Endothelial cell of umbilical vein (primary cell): ENCODE measurements at regions not wholly inside any gene's neighbourhood (a gene's known extent, or its start where the extent isn't known, plus 50 kb on each side); places are given as distances from the start of the nearest gene placed in this dataset.

Source experiments
- BruUV-seq: library from RNA; stranded (reverse); fragments of 400-500 nt; replicated peaks from 2 replicates; lab custom pipeline; 2021; lab: Mats Ljungman, UMichigan
- CTCF ChIA-PET: fragments of 300-600, 350-600 bp; sonication (Branson Sonifier 250); formaldehyde crosslinking; loops from one replicate; lab custom pipeline; 2021; ENCODE audit warnings: antibody characterized with exemption, inconsistent platforms; lab: Charles Lee
- POLR2A ChIA-PET: fragments of 300-600, 350-600 bp; sonication (Branson Sonifier 250); formaldehyde crosslinking; loops from one replicate; lab custom pipeline; 2021; ENCODE audit warnings: antibody characterized with exemption, inconsistent platforms; lab: Charles Lee
- DNase-seq: peaks from one replicate; pipeline ENCODE4 v3.0.0-alpha.2; 2011; ENCODE audit warnings: low read depth, low spot score
- FAIRE-seq: peaks from 2 replicates; lab custom pipeline; 2011; peaks lifted over from hg19 to GRCh38; lab: Jason Lieb, UNC
- H2AFZ ChIP-seq: 2 replicates; pipeline ENCODE4 v1.6.0; 2012; ENCODE audit warnings: low read depth, low read length, control low read depth, inconsistent platforms
- H3K27ac ChIP-seq: 2 replicates; pipeline ENCODE4 v1.5.1; 2011; ENCODE audit warnings: low read depth, mild to moderate bottlenecking, control low read depth, low read length, moderate library complexity; ENCODE audit not compliant: insufficient read depth
- H3K27me3 ChIP-seq, 2 experiments: 2 replicates each; pipeline versions ENCODE4 v1.6.0 to v1.6.1; 2011; ENCODE audit warnings: low read length in 2 of 2, mixed read lengths in 1 of 2; ENCODE audit not compliant: control insufficient read depth in 2 of 2, insufficient read depth in 2 of 2
- H3K36me3 ChIP-seq, 2 experiments: 2 replicates in 1 of 2; 3 replicates in 1 of 2; pipeline ENCODE4 v1.5.1; 2011; ENCODE audit warnings: low read length in 2 of 2, mild to moderate bottlenecking in 1 of 2, moderate library complexity in 1 of 2; ENCODE audit not compliant: control insufficient read depth in 2 of 2, insufficient read depth in 2 of 2; ENCODE audit errors: extremely low read depth in 1 of 2
- H3K4me1 ChIP-seq: 3 replicates; pipeline ENCODE4 v1.5.1; 2011; ENCODE audit warnings: mild to moderate bottlenecking, low read length; ENCODE audit not compliant: control insufficient read depth, insufficient read depth; ENCODE audit errors: extremely low read depth
- H3K4me2 ChIP-seq: 2 replicates; pipeline ENCODE4 v1.6.1; 2011; ENCODE audit warnings: low read length, control low read depth, mixed read lengths; ENCODE audit not compliant: insufficient read depth
- H3K4me3 ChIP-seq, 3 experiments: fragments of 200-600 bp in 1 of 3; sonication (generic), shearing (Covaris generic) in 1 of 3; replicated peaks in 1 of 3; 2 replicates each; pipeline ENCODE4 v1.5.1; 2011 to 2016; ENCODE audit warnings: control low read depth in 3 of 3, low read length in 3 of 3, mild to moderate bottlenecking in 2 of 3, inconsistent platforms in 1 of 3, low read depth in 1 of 3, moderate library complexity in 1 of 3; ENCODE audit not compliant: insufficient read depth in 1 of 3
- H3K79me2 ChIP-seq: 2 replicates; pipeline ENCODE4 v1.6.0; 2012; ENCODE audit warnings: low read length, inconsistent platforms; ENCODE audit not compliant: control insufficient read depth, insufficient read depth
- H3K9ac ChIP-seq: replicated peaks from 2 replicates; pipeline ENCODE3; 2011; ENCODE audit warnings: low read length, control low read depth; ENCODE audit not compliant: insufficient read depth; ENCODE audit errors: extremely low read depth
- H3K9me1 ChIP-seq: replicated peaks from 3 replicates; pipeline ENCODE4 v1.6.0; 2011; ENCODE audit warnings: mild to moderate bottlenecking, low read length; ENCODE audit not compliant: control insufficient read depth, insufficient read depth; ENCODE audit errors: extremely low read depth
- H3K9me3 ChIP-seq: replicated peaks from 2 replicates; pipeline ENCODE4 v1.5.1; 2012; ENCODE audit warnings: low read length, inconsistent platforms; ENCODE audit not compliant: control insufficient read depth, insufficient read depth
- H4K20me1 ChIP-seq: replicated peaks from 2 replicates; pipeline ENCODE3; 2011; ENCODE audit warnings: mild to moderate bottlenecking, low read length; ENCODE audit not compliant: control insufficient read depth, insufficient read depth; ENCODE audit errors: extremely low read depth
- CTCF ChIP-seq, 2 donors: IDR thresholded peaks; 1 replicate in 1 of 2; 2 replicates in 1 of 2; pipeline ENCODE4 v1.5.1; 2011; ENCODE audit warnings: low read length in 2 of 2, mild to moderate bottlenecking in 2 of 2, moderate library complexity in 2 of 2, control low read depth in 1 of 2, inconsistent platforms in 1 of 2, low read depth in 1 of 2; ENCODE audit not compliant: insufficient read depth in 1 of 2; ENCODE audit errors: extremely low read depth in 1 of 2
- EZH2 ChIP-seq: IDR thresholded peaks from 2 replicates; pipeline ENCODE4 v1.6.1; 2012; ENCODE audit warnings: borderline replicate concordance, low read depth, mild to moderate bottlenecking, moderate library complexity, low read length, inconsistent platforms; ENCODE audit not compliant: severe bottlenecking
- GATA2 ChIP-seq: IDR thresholded peaks from 2 replicates; pipeline ENCODE4 v1.7.0; 2011; ENCODE audit warnings: low read depth, mild to moderate bottlenecking, moderate library complexity, mixed read lengths, low read length; ENCODE audit not compliant: insufficient read length, insufficient read depth
- JUN ChIP-seq: IDR thresholded peaks from 2 replicates; pipeline ENCODE4 v1.6.1; 2011; ENCODE audit warnings: borderline replicate concordance, low read depth; ENCODE audit not compliant: insufficient read length, insufficient read depth
- MAX ChIP-seq: IDR thresholded peaks from 2 replicates; pipeline ENCODE4 v1.6.1; 2011; ENCODE audit not compliant: insufficient read depth, insufficient read length
- MYC ChIP-seq: IDR thresholded peaks from one replicate; pipeline ENCODE4 v1.6.1; 2011; ENCODE audit warnings: mild to moderate bottlenecking, low read depth, low read length
- POLR2A ChIP-seq: IDR thresholded peaks from 2 replicates; pipeline ENCODE4 v1.6.1; 2012; ENCODE audit warnings: low read depth, mild to moderate bottlenecking, control low read depth, low read length
- POLR2AphosphoS5 ChIP-seq: IDR thresholded peaks from 2 replicates; pipeline ENCODE4 v1.6.1; 2012; ENCODE audit warnings: low read depth, mild to moderate bottlenecking, control low read depth, low read length, moderate library complexity; ENCODE audit not compliant: insufficient read depth
- dilution Hi-C: fragments of 300-500 bp; cut with MboI; formaldehyde crosslinking; loops from one replicate; pipeline ENCODE4 v1.15.0; 2019; ENCODE audit warnings: low sequenced_read_pairs; ENCODE audit not compliant: extremely low pct_ligation_motif_present
- intact Hi-C: fragments of 100-400 bp; cut with micrococcal nuclease; formaldehyde crosslinking; loops from one replicate; pipeline ENCODE4 v1.10.0; 2022

- ChIA-PET POLR2A (no interaction called here), CTCF (no interaction called here)
- no TSS peak for BruUV-seq
- H3K27ac ChIP-seq: no peak overlapping the region
- TF ChIP-seq GATA2 (no peak), CTCF (IDR thresholded peaks at IDR 0.05; ENCODE audit: extremely low read depth in 1 of 2, insufficient read depth in 1 of 2, low read depth in 1 of 2, low read length in 2 of 2) (no peak), MAX (no peak), POLR2AphosphoS5 (no peak), JUN (no peak), POLR2A (no peak), EZH2 (no peak), MYC (no peak)
- no peaks in the 10 kb centered on the region for H3K4me1 ChIP-seq
- FAIRE-seq: no peak
- H3K9ac ChIP-seq: no peak overlapping the region
- peaks cover 1 to 3% of the 10 kb centered on the region in 2 experiments for H3K27me3 ChIP-seq
- no peaks in the 10 kb centered on the region for H4K20me1 ChIP-seq
- no peak for DNase-seq
- intact Hi-C loops (no loop called here), dilution Hi-C loops (no loop called here)
- H3K36me3 ChIP-seq: no peaks in the 10 kb centered on the region
- no peaks in the 10 kb centered on the region for H3K79me2 ChIP-seq
- H3K9me3 ChIP-seq: no peaks in the 10 kb centered on the region
- H3K9me1 ChIP-seq: no peaks in the 10 kb centered on the region
- no peak overlapping the region for H2AFZ ChIP-seq
- H3K4me3 ChIP-seq: no peak overlapping the region
- no peak overlapping the region for H3K4me2 ChIP-seq
Observed at GRCh38 chr6:74814440-74814839, 391.4 kb downstream of the COL12A1 start.
